Loucy (cell line): ENCODE measurements at regions not wholly inside any gene's neighbourhood (a gene's known extent, or its start where the extent isn't known, plus 50 kb on each side); places are given as distances from the start of the nearest gene placed in this dataset.

Experiments used
- H2AFZ ChIP-seq: fragments of 200-600 bp; sonication (generic); 2 replicates; pipeline ENCODE4 v1.6.0; 2016; ENCODE audit warnings: antibody characterized with exemption, mild to moderate bottlenecking, low read length, moderate library complexity
- H3F3A ChIP-seq: fragments of 200-600 bp; 2 replicates; pipeline ENCODE4 v1.6.0; 2016; ENCODE audit warnings: antibody characterized with exemption, low read depth, mild to moderate bottlenecking
- H3K27me3 ChIP-seq: fragments of 200-600 bp; sonication (generic); 2 replicates; pipeline ENCODE4 v1.6.1; 2014; ENCODE audit warnings: low read length, mild to moderate bottlenecking; ENCODE audit not compliant: insufficient read depth, poor library complexity, severe bottlenecking
- H3K36me3 ChIP-seq: fragments of 200-600 bp; sonication (generic); 2 replicates; pipeline ENCODE4 v1.6.1; 2016; ENCODE audit warnings: low read length; ENCODE audit not compliant: insufficient read depth
- H3K4me1 ChIP-seq: fragments of 200-600 bp; sonication (generic); 2 replicates; pipeline ENCODE4 v1.5.1; 2014; ENCODE audit warnings: low read length, mild to moderate bottlenecking; ENCODE audit not compliant: insufficient read depth, poor library complexity, severe bottlenecking
- H3K4me2 ChIP-seq: fragments of 200-600 bp; sonication (generic); 2 replicates; pipeline ENCODE4 v1.6.0; 2014; ENCODE audit warnings: antibody characterized with exemption, low read length, low read depth, mild to moderate bottlenecking; ENCODE audit not compliant: poor library complexity, severe bottlenecking
- H3K4me3 ChIP-seq: fragments of 200-600 bp; sonication (generic); 2 replicates; pipeline ENCODE4 v1.5.1; 2014; ENCODE audit warnings: low read length, mild to moderate bottlenecking, mixed read lengths; ENCODE audit not compliant: poor library complexity, severe bottlenecking
- H3K79me2 ChIP-seq: fragments of 200-600 bp; sonication (generic); 2 replicates; pipeline ENCODE4 v1.6.1; 2014; ENCODE audit warnings: low read length; ENCODE audit not compliant: insufficient read depth
- H3K9ac ChIP-seq: fragments of 200-600 bp; sonication (generic); 2 replicates; pipeline ENCODE4 v1.6.0; 2014; ENCODE audit warnings: mild to moderate bottlenecking, low read depth, low read length, moderate library complexity; ENCODE audit not compliant: poor library complexity, severe bottlenecking
- H3K9me2 ChIP-seq: fragments of 200-600 bp; sonication (generic); replicated peaks from 2 replicates; pipeline ENCODE4 v1.6.1; 2016; ENCODE audit warnings: low read depth, low read length, mixed read lengths
- H3K9me3 ChIP-seq: fragments of 200-600 bp; sonication (generic); 2 replicates; pipeline ENCODE4 v1.6.1; 2014; ENCODE audit warnings: mild to moderate bottlenecking, antibody characterized with exemption, low read length, low read depth; ENCODE audit not compliant: insufficient read depth
- H4K20me1 ChIP-seq: fragments of 200-600 bp; sonication (generic); 2 replicates; pipeline ENCODE4 v1.6.0; 2014; ENCODE audit warnings: antibody characterized with exemption, low read length, mild to moderate bottlenecking; ENCODE audit not compliant: insufficient read depth, poor library complexity, severe bottlenecking
- CTCF ChIP-seq: fragments of 200-600 bp; sonication (generic); conservative IDR thresholded peaks from 2 replicates; pipeline ENCODE4 v1.5.1; 2014; ENCODE audit warnings: mild to moderate bottlenecking, antibody characterized with exemption, low read length
- EZH2phosphoT487 ChIP-seq: fragments of 200-600 bp; IDR thresholded peaks from 2 replicates; pipeline ENCODE4 v1.6.1; 2018; ENCODE audit warnings: antibody characterized with exemption, mild to moderate bottlenecking, moderate library complexity, borderline replicate concordance

DNA sequence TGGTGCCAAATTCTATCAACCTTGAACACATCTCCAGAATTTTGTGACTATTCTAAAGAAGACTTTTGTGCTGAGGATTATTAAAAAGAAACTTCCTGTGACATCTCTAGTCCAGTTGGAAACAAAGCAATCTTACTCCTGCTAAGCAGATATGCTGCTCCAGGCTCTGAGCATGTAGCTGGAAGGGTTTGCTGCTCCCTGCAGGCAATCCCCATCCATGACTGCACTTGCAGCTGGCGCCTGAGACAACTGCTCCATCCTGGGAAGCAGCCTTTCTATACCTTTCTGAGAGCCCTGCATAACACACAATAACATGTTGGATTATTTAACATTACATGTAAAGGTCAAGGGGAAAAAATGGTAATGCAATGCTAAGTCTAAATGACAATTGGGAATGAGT, 105.1 kb downstream of the NDUFA12 start:
- no peaks in the 10 kb centered on the region for H3K27me3 ChIP-seq
- H3K36me3 ChIP-seq = no peaks in the 10 kb centered on the region
- no peak overlapping the region for H3K4me2 ChIP-seq
- H3K4me3 ChIP-seq = no peak overlapping the region
- no peak overlapping the region for H3K9ac ChIP-seq
- no peak overlapping the region for H2AFZ ChIP-seq
- H4K20me1 ChIP-seq = no peaks in the 10 kb centered on the region
- H3K9me2 ChIP-seq = no peaks in the 10 kb centered on the region
- TF ChIP-seq CTCF = peak; percentile 34; the same call in 1 of the 2 replicates
- no peak for TF ChIP-seq EZH2phosphoT487
- no peaks in the 10 kb centered on the region for H3K79me2 ChIP-seq
- no peaks in the 10 kb centered on the region for H3K4me1 ChIP-seq
- H3F3A ChIP-seq = no peaks in the 10 kb centered on the region
- H3K9me3 ChIP-seq = no peaks in the 10 kb centered on the region

DNA sequence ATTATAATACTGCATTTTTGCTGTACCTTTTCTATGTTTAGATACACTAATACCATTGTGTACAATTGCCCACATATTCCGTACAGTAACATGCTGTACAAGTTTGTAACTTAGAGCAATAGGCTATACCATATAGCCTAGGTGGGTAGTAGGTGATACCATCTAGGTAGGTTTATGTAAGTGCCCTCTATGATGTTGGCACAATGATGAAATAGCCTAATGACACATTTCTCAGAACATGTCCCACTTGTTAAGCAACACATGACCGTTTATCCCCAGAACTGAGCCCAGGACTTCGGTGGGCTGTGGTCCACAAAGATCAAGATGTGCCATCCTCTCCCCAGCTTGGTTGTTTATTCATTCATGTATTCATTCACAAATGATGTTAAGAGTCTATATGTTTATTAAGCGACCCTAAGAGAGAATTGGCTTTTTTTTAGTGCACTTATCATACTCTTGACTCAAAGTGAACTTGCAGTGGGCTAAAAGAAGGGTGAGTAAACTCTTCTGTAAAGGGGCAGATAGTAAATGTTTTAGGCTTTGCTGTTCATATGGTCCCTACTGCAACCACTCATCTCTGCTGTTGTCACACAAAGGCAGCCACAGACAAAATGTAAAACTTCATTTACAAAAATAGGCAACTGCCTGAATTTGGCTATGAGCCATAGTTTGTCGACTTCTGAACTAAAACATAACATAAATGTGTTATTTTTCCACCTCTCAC, 110.8 kb downstream of the NDUFA12 start:
- Histone ChIP-seq H4K20me1 (no peaks in the 10 kb centered on the region), H3K36me3 (no peaks in the 10 kb centered on the region), H3K9me2 (no peaks in the 10 kb centered on the region), H3K4me3 (no peak overlapping the region), H3K4me1 (no peaks in the 10 kb centered on the region), H3K9me3 (no peaks in the 10 kb centered on the region), H3K9ac (no peak overlapping the region), H3K4me2 (no peak overlapping the region), H3K79me2 (no peaks in the 10 kb centered on the region), H3F3A (no peaks in the 10 kb centered on the region), H2AFZ (no peak overlapping the region), H3K27me3 (no peaks in the 10 kb centered on the region)
- TF ChIP-seq CTCF = no peak
- TF ChIP-seq EZH2phosphoT487 = no peak

GRCh38 chr12:94889445-94890210, 113.9 kb downstream of the NDUFA12 start:
- H3K4me2 ChIP-seq = no peak overlapping the region
- H3F3A ChIP-seq = no peaks in the 10 kb centered on the region
- H3K4me1 ChIP-seq = no peaks in the 10 kb centered on the region
- H3K79me2 ChIP-seq = no peaks in the 10 kb centered on the region
- no peaks in the 10 kb centered on the region for H3K9me3 ChIP-seq
- H3K9ac ChIP-seq = no peak overlapping the region
- H3K27me3 ChIP-seq = no peaks in the 10 kb centered on the region
- no peaks in the 10 kb centered on the region for H4K20me1 ChIP-seq
- no peaks in the 10 kb centered on the region for H3K36me3 ChIP-seq
- TF ChIP-seq EZH2phosphoT487 = no peak
- TF ChIP-seq CTCF = no peak
- no peaks in the 10 kb centered on the region for H3K9me2 ChIP-seq
- no peak overlapping the region for H3K4me3 ChIP-seq
- H2AFZ ChIP-seq = no peak overlapping the region
